A673 (cell line): ENCODE measurements at regions not wholly inside any gene's neighbourhood (a gene's known extent, or its start where the extent isn't known, plus 50 kb on each side); places are given as distances from the start of the nearest gene placed in this dataset.

Experiments
- BruUV-seq: library from RNA; stranded (reverse); fragments of 400-500 nt; replicated peaks from 2 replicates; lab custom pipeline; 2021; lab: Mats Ljungman, UMichigan
- CTCF ChIA-PET: fragments of 300-600 bp; sonication (Branson Sonifier 250); formaldehyde crosslinking; loops from one replicate; lab custom pipeline; 2022; ENCODE audit warnings: antibody characterized with exemption; lab: Charles Lee
- POLR2A ChIA-PET: fragments of 300-600 bp; sonication (Branson Sonifier 250); formaldehyde crosslinking; loops from one replicate; lab custom pipeline; 2022; ENCODE audit warnings: antibody characterized with exemption; ENCODE audit not compliant: low non-redundant PET; lab: Charles Lee
- DNase-seq: peaks from one replicate; pipeline ENCODE4 v3.0.0-alpha.2; 2015; ENCODE audit warnings: low spot score
- H3K27ac ChIP-seq: fragments of 200-600 bp; sonication (generic); 2 replicates; pipeline ENCODE4 v1.5.1; 2016; ENCODE audit warnings: mixed run types, low read depth, mild to moderate bottlenecking, mixed read lengths, antibody characterized with exemption, low read length; ENCODE audit not compliant: poor library complexity, severe bottlenecking
- H3K27me3 ChIP-seq: fragments of 200-600 bp; sonication (generic); replicated peaks from 2 replicates; pipeline ENCODE4 v1.6.1; 2017; ENCODE audit warnings: mixed run types, low read depth, mild to moderate bottlenecking, mixed read lengths, antibody characterized with exemption, low read length; ENCODE audit not compliant: insufficient read depth, poor library complexity
- H3K36me3 ChIP-seq: fragments of 200-600 bp; sonication (generic); 2 replicates; pipeline ENCODE4 v1.6.1; 2016; ENCODE audit warnings: mixed run types, mild to moderate bottlenecking, mixed read lengths, antibody characterized with exemption, low read length; ENCODE audit not compliant: insufficient read depth, poor library complexity, severe bottlenecking
- H3K4me1 ChIP-seq: fragments of 200-600 bp; sonication (generic); 2 replicates; pipeline ENCODE4 v1.6.1; 2017; ENCODE audit warnings: mixed run types, mild to moderate bottlenecking, mixed read lengths, antibody characterized with exemption, low read length; ENCODE audit not compliant: insufficient read depth, poor library complexity, severe bottlenecking
- H3K4me3 ChIP-seq: fragments of 200-600 bp; sonication (generic); 2 replicates; pipeline ENCODE4 v1.5.1; 2016; ENCODE audit warnings: low read depth, mixed run types, mild to moderate bottlenecking, mixed read lengths, low read length; ENCODE audit not compliant: poor library complexity, severe bottlenecking
- H3K9me3 ChIP-seq: fragments of 200-600 bp; sonication (generic); 2 replicates; pipeline ENCODE4 v1.6.1; 2016; ENCODE audit warnings: mixed run types, low read depth, mild to moderate bottlenecking, mixed read lengths, antibody characterized with exemption, low read length; ENCODE audit not compliant: poor library complexity, severe bottlenecking
- EZH2 ChIP-seq: fragments of 200-600 bp; sonication (generic); IDR thresholded peaks from 2 replicates; pipeline ENCODE4 v1.6.1; 2017; ENCODE audit warnings: borderline replicate concordance, low read depth, mild to moderate bottlenecking, mixed read lengths, antibody characterized with exemption, low read length; ENCODE audit not compliant: poor library complexity, severe bottlenecking
- intact Hi-C: fragments of 100-400 bp; cut with micrococcal nuclease; formaldehyde crosslinking; loops from one replicate; pipeline ENCODE4 v1.10.0; 2022; ENCODE audit not compliant: unreplicated experiment
- TF ChIP-seq, protein P1 (sequence below): fragments of 300-800, 200-600 bp; sonication (generic); conservative IDR thresholded peaks from 2 replicates; pipeline ENCODE4 v1.5.1; 2017; ENCODE audit warnings: low read depth, mild to moderate bottlenecking, antibody characterized with exemption, low read length, moderate library complexity, mixed read lengths

DNA sequence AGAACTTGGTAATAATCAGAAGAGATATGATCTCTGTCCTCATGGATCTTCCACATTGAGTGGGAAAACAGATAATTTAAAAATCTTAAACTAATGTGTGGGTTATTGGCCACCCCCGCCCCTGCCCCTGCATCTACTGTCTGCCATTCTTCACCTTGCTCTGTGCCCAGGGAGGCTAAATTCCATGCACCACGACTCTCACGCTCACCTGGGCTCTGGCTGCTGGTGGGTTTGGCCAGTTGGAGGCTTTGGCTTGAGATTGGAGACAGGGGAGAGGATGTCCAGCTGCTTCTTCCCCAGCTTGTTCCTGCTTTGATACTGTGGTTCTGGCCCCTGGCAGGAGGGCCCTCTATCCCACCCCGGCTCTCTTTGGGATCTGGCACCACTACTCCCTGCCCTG lies 127.9 kb downstream of the IRX5 start:
- ChIA-PET CTCF (no interaction called here), POLR2A (no interaction called here)
- no peaks in the 10 kb centered on the region for H3K4me1 ChIP-seq
- no peak overlapping the region for H3K27ac ChIP-seq
- BruUV-seq: no TSS peak
- no peak for TF ChIP-seq EZH2
- TF ChIP-seq, protein P1, sequence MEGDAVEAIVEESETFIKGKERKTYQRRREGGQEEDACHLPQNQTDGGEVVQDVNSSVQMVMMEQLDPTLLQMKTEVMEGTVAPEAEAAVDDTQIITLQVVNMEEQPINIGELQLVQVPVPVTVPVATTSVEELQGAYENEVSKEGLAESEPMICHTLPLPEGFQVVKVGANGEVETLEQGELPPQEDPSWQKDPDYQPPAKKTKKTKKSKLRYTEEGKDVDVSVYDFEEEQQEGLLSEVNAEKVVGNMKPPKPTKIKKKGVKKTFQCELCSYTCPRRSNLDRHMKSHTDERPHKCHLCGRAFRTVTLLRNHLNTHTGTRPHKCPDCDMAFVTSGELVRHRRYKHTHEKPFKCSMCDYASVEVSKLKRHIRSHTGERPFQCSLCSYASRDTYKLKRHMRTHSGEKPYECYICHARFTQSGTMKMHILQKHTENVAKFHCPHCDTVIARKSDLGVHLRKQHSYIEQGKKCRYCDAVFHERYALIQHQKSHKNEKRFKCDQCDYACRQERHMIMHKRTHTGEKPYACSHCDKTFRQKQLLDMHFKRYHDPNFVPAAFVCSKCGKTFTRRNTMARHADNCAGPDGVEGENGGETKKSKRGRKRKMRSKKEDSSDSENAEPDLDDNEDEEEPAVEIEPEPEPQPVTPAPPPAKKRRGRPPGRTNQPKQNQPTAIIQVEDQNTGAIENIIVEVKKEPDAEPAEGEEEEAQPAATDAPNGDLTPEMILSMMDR: no peak
- no peaks in the 10 kb centered on the region for H3K9me3 ChIP-seq
- no peak for DNase-seq
- no peaks in the 10 kb centered on the region for H3K36me3 ChIP-seq
- intact Hi-C loops: no loop called here
- H3K4me3 ChIP-seq: no peak overlapping the region
- peaks cover 28% of the 10 kb centered on the region for H3K27me3 ChIP-seq

GRCh38 chr16:55059146-55059545 lies 128.5 kb downstream of the IRX5 start:
- no peaks in the 10 kb centered on the region for H3K4me1 ChIP-seq
- ChIA-PET CTCF (no interaction called here), POLR2A (no interaction called here)
- no peak for DNase-seq
- no peak overlapping the region for H3K27ac ChIP-seq
- intact Hi-C loops: no loop called here
- no TSS peak for BruUV-seq
- peaks cover 32% of the 10 kb centered on the region for H3K27me3 ChIP-seq
- no peak for TF ChIP-seq EZH2
- TF ChIP-seq, protein P1: no peak
- H3K4me3 ChIP-seq: no peak overlapping the region
- no peaks in the 10 kb centered on the region for H3K9me3 ChIP-seq
- H3K36me3 ChIP-seq: no peaks in the 10 kb centered on the region

GRCh38 chr16:55061126-55061525 lies 130.5 kb downstream of the IRX5 start:
- ChIA-PET POLR2A (no interaction called here), CTCF (no interaction called here)
- no peak overlapping the region for H3K4me3 ChIP-seq
- no peaks in the 10 kb centered on the region for H3K9me3 ChIP-seq
- H3K36me3 ChIP-seq: no peaks in the 10 kb centered on the region
- BruUV-seq: no TSS peak
- TF ChIP-seq, protein P1: no peak
- TF ChIP-seq EZH2: no peak
- H3K4me1 ChIP-seq: no peaks in the 10 kb centered on the region
- no peak for DNase-seq
- H3K27me3 ChIP-seq: peaks cover 29% of the 10 kb centered on the region
- intact Hi-C loops: no loop called here
- no peak overlapping the region for H3K27ac ChIP-seq
